ENCODE measurements at regions not wholly inside any gene's neighbourhood (a gene's known extent, or its start where the extent isn't known, plus 50 kb on each side); places are given as distances from the start of the nearest gene placed in this dataset.

- peaks cover 25% of the 10 kb centered on the region for H3F3A ChIP-seq (ENCODE audit: control insufficient read depth, insufficient read depth)
- no peak for TF ChIP-seq CTCF (IDR thresholded peaks at IDR 0.05; ENCODE audit: low read depth, low read length, poor library complexity, severe bottlenecking)
- H3K9me2 ChIP-seq (replicated peaks; ENCODE audit: control insufficient read depth, low read length): no peaks in the 10 kb centered on the region
- peak overlapping the region; percentile 15 for H3K4me3 ChIP-seq (ENCODE audit: low read length)
- H3K4me2 ChIP-seq (ENCODE audit: low read length): peak overlapping the region; percentile 94
- peaks cover 51% of the 10 kb centered on the region for H3K4me1 ChIP-seq (ENCODE audit: control insufficient read depth, low read length)
- H3K27me3 ChIP-seq (ENCODE audit: control insufficient read depth, low read length): no peaks in the 10 kb centered on the region
- no peaks in the 10 kb centered on the region for H3K36me3 ChIP-seq (ENCODE audit: control insufficient read depth, low read length)
- no peaks in the 10 kb centered on the region for H3K9me3 ChIP-seq (ENCODE audit: control insufficient read depth, insufficient read depth, low read length)
- peak overlapping the region; percentile 84 for H3K27ac ChIP-seq (ENCODE audit: low read depth, low read length)
- H4K20me1 ChIP-seq (ENCODE audit: control insufficient read depth, insufficient read depth, low read depth, low read length): no peaks in the 10 kb centered on the region
- no peaks in the 10 kb centered on the region for H3K79me2 ChIP-seq (ENCODE audit: control insufficient read depth, low read length)
These were observed 54.4 kb downstream of the NIBAN1 start for GRCh38 chr1:184919892-184920291.

GRCh38 chr1:184915463-184916090, 58.7 kb downstream of the NIBAN1 start:
- Histone ChIP-seq H3K36me3 (ENCODE audit: control insufficient read depth, low read length) (no peaks in the 10 kb centered on the region), H3K4me1 (ENCODE audit: control insufficient read depth, low read length) (peaks cover 60% of the 10 kb centered on the region), H3K4me3 (ENCODE audit: low read length) (peak overlapping the region; percentile 75), H3K79me2 (ENCODE audit: control insufficient read depth, low read length) (no peaks in the 10 kb centered on the region), H3K4me2 (ENCODE audit: low read length) (peak overlapping the region; percentile 94), H3K9me2 (replicated peaks; ENCODE audit: control insufficient read depth, low read length) (no peaks in the 10 kb centered on the region), H3K27me3 (ENCODE audit: control insufficient read depth, low read length) (no peaks in the 10 kb centered on the region), H3F3A (ENCODE audit: control insufficient read depth, insufficient read depth) (peaks cover 21% of the 10 kb centered on the region), H3K27ac (ENCODE audit: low read depth, low read length) (peak overlapping the region; percentile 84), H4K20me1 (ENCODE audit: control insufficient read depth, insufficient read depth, low read depth, low read length) (no peaks in the 10 kb centered on the region), H3K9me3 (ENCODE audit: control insufficient read depth, insufficient read depth, low read length) (no peaks in the 10 kb centered on the region)
- TF ChIP-seq EZH2phosphoT487 (IDR thresholded peaks at IDR 0.05; ENCODE audit: borderline replicate concordance, low read length) (no peak), CTCF (IDR thresholded peaks at IDR 0.05; ENCODE audit: low read depth, low read length, poor library complexity, severe bottlenecking) (no peak)

GRCh38 chr1:184914149-184914548, 60.2 kb downstream of the NIBAN1 start:
- H3K4me3 ChIP-seq (ENCODE audit: low read length): no peak overlapping the region
- no peaks in the 10 kb centered on the region for H3K27me3 ChIP-seq (ENCODE audit: control insufficient read depth, low read length)
- H3K4me1 ChIP-seq (ENCODE audit: control insufficient read depth, low read length): peaks cover 48% of the 10 kb centered on the region
- no peaks in the 10 kb centered on the region for H3K79me2 ChIP-seq (ENCODE audit: control insufficient read depth, low read length)
- peaks cover 21% of the 10 kb centered on the region for H3F3A ChIP-seq (ENCODE audit: control insufficient read depth, insufficient read depth)
- H3K36me3 ChIP-seq (ENCODE audit: control insufficient read depth, low read length): no peaks in the 10 kb centered on the region
- H4K20me1 ChIP-seq (ENCODE audit: control insufficient read depth, insufficient read depth, low read depth, low read length): no peaks in the 10 kb centered on the region
- no peak overlapping the region for H3K4me2 ChIP-seq (ENCODE audit: low read length)
- no peaks in the 10 kb centered on the region for H3K9me2 ChIP-seq (replicated peaks; ENCODE audit: control insufficient read depth, low read length)
- no peak overlapping the region for H3K27ac ChIP-seq (ENCODE audit: low read depth, low read length)
- TF ChIP-seq CTCF (IDR thresholded peaks at IDR 0.05; ENCODE audit: low read depth, low read length, poor library complexity, severe bottlenecking) (no peak), EZH2phosphoT487 (IDR thresholded peaks at IDR 0.05; ENCODE audit: borderline replicate concordance, low read length) (no peak)
- H3K9me3 ChIP-seq (ENCODE audit: control insufficient read depth, insufficient read depth, low read length): no peaks in the 10 kb centered on the region

All from DOHH2 (cell line).